WTC11 (cell line): ENCODE measurements at regions not wholly inside any gene's neighbourhood (a gene's known extent, or its start where the extent isn't known, plus 50 kb on each side); places are given as distances from the start of the nearest gene placed in this dataset.

Experiments
- ATF1 ChIP-seq: sonication (generic); formaldehyde crosslinking; IDR thresholded peaks from 2 replicates; pipeline ENCODE4 v1.8.1; 2023; ENCODE audit warnings: mild to moderate bottlenecking, moderate library complexity, missing genetic modification reagents
- CTCF ChIP-seq: fragments of 200-600 bp; IDR thresholded peaks from 2 replicates; pipeline ENCODE4 v1.8.0; 2022; ENCODE audit warnings: antibody characterized with exemption
- E2F5 ChIP-seq: sonication (generic); formaldehyde crosslinking; IDR thresholded peaks from 2 replicates; pipeline ENCODE4 v1.8.1; 2022; ENCODE audit warnings: mild to moderate bottlenecking, moderate library complexity, missing genetic modification reagents
- IRF2 ChIP-seq: sonication (generic); formaldehyde crosslinking; IDR thresholded peaks from 2 replicates; pipeline ENCODE4 v1.8.0; 2022; ENCODE audit warnings: low read depth, missing genetic modification reagents, borderline replicate concordance
- NFYB ChIP-seq: sonication (generic); formaldehyde crosslinking; conservative IDR thresholded peaks from 2 replicates; pipeline ENCODE4 v1.8.0; 2022; ENCODE audit warnings: low read depth, missing genetic modification reagents
- NR3C1 ChIP-seq: sonication (generic); formaldehyde crosslinking; conservative IDR thresholded peaks from 2 replicates; pipeline ENCODE4 v1.8.1; 2023; ENCODE audit warnings: low read depth, mild to moderate bottlenecking, missing genetic modification reagents
- PRDM15 ChIP-seq: sonication (generic); formaldehyde crosslinking; IDR thresholded peaks from 2 replicates; pipeline ENCODE4 v1.8.0; 2022; ENCODE audit warnings: missing genetic modification reagents
- STAT6 ChIP-seq: sonication (generic); formaldehyde crosslinking; conservative IDR thresholded peaks from 2 replicates; pipeline ENCODE4 v1.8.1; 2023; ENCODE audit warnings: mild to moderate bottlenecking, low read depth, missing genetic modification reagents, moderate library complexity
- ZNF416 ChIP-seq: fragments of 250-450 bp; sonication (Bioruptor Pico); IDR thresholded peaks from 2 replicates; pipeline ENCODE4 v1.9.0; 2021; ENCODE audit warnings: mild to moderate bottlenecking, inconsistent platforms

GRCh38 chr21:15354516-15354915, 289.7 kb upstream of the NRIP1 start:
- TF ChIP-seq IRF2 (CRISPR knock-in tag) (no peak), ATF1 (CRISPR knock-in tag) (no peak), CTCF (no peak), E2F5 (CRISPR knock-in tag) (no peak), NFYB (CRISPR knock-in tag) (no peak), ZNF416 (CRISPR knock-in tag) (no peak), NR3C1 (no peak), PRDM15 (CRISPR knock-in tag) (no peak), STAT6 (CRISPR knock-in tag) (no peak)
